HG03439 (cell line): ENCODE measurements at regions not wholly inside any gene's neighbourhood (a gene's known extent, or its start where the extent isn't known, plus 50 kb on each side); places are given as distances from the start of the nearest gene placed in this dataset.

Experiments used
- ATAC-seq: cut with Tn5 transposase; IDR thresholded peaks from one replicate; pipeline ENCODE4 v1.9.1; 2021; ENCODE audit warnings: mild to moderate bottlenecking, moderate library complexity; ENCODE audit not compliant: unreplicated experiment

DNA sequence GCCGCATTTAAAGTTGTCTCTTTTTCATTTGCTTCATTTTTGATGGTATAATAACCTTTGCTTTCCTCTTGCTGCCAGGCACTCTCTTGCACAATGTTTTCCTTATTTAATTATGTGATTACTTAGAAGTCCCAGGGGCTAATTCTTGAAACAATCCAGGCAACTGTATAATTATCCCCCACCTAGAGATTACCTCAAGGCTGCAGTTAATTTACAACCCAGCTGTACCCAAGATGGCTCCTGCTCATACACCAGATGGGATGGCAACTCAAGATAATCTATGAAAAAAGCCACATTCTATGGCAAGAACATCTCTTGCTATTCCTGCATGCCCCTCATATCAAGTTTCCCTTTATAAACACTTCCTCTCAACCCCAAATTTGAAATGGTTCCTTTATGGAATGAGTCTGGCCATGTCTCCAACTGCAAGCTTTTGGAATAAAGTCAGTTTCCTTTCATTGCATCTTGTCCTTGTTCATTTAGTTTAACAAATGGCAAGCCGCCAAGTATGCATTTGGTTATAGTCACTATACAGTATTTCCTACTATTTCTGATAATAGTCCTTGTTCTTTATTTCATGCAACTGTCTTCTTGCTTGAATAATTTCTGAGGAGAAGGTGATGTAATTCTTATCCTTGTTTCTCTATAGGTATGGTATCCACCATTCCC, 1042.6 kb downstream of the PLA2G4A start:
- no peak for ATAC-seq

DNA sequence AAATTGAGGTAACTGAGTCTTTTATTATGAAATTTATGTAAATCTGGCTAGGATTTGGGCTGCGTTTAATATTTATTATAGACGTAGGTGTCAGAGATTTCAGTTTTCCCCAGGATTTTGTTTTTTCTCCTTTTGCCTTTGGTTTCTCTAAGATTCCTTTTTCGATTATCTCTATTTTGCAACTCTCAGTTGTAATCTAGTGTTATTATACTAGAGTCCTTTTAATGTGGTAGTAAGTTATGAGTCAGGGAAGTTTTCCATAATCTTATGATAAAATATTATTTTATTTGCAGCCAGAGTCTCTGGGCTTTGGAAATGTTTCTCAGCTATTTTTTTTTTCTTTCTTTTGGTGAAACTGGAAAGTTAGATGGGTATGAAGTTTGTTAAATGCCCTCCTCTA, 1043.8 kb downstream of the PLA2G4A start:
- no peak for ATAC-seq

DNA sequence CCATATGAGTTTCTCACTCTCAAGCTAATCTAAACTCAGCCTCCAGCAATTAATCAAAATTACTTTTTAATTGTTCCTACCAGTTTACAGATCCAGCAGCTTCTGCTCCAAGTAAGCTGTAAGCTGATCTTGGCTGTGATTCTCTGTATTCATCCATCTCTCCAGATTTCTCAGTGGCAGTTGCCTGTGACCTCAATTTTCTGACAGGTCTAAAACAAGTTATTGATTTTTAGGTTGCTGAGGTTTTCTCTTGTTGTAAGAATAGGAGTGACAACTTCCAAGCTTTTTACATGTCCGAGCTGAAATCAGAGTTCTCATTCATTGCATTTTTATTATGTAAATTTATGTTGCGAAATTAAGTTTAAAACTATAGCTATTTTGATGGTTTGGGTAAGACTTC, 1044.4 kb downstream of the PLA2G4A start:
- no peak for ATAC-seq

DNA sequence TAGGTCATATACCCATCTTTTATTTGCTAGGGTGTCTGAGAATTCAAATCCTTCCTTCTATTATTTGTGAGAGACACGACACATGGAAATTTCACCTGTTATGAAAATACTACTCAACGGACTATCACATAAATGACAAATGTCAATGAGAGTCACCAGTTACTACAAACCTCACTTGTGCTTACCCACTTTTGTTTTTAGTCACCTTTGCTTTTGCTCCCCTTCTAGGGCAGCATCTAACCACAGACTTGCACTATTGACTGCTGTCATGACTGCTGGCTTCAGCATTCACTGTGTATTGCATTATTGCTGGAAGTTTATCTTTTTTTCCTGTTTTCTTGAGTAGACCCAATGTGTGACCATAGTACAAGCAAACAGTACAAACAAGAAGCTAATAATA, 1048.0 kb downstream of the PLA2G4A start:
- ATAC-seq, result no peak

DNA sequence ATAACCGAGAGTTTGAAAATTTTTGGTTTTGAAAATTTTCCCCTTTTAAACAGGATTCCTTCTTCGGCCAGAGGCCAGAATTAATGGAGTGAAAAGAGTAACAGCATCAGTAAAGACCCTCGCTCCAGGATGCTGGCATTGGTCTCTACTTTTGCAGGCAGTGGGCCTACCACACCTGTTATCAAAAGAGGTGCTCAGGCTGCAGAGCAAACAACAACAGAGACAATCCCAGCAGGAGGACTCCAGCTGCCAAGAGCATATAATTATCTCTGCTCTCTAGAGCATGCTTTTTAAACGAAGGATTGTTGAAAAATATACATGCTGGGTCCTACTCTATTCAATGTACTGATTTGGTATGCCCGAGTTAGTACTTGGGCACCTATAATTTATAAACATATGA, 1048.5 kb downstream of the PLA2G4A start:
- ATAC-seq, result no peak

DNA sequence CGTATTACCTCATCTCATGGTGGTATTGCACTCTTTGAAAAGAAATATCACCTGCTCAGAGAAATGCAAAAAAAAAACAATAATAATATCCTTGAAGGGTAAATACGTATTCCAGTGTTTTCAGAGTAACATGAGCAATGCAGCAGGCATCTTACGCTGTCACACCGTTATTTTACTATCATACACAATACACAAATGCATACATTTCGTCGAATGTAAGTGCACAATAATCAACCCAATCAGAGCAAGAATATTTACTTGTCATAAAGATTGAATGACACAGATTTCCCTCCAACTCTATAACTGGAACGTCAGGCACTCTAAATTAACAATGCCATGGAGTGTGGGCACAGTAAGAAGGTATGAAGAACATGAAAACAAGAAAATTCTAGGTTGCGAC, 1050.1 kb downstream of the PLA2G4A start:
- no peak for ATAC-seq

DNA sequence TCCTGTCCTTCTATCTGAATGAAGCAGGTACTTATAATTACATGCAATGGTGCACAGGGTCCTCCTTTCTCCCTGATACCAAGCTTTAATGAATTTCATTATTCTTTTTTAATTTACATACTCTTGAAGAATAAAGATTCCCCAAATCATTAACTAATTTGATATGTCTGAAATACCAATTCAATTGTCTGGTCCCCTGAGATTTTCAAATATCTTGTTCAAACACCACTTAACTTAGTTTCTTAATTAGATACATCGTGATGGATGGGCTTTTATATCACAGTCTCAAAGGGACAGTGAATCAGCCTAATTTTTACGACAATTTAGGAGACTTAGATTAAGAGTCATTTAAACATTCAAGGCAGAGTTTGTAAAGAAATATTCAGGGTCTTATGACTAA, 1054.6 kb downstream of the PLA2G4A start:
- ATAC-seq, result no peak

DNA sequence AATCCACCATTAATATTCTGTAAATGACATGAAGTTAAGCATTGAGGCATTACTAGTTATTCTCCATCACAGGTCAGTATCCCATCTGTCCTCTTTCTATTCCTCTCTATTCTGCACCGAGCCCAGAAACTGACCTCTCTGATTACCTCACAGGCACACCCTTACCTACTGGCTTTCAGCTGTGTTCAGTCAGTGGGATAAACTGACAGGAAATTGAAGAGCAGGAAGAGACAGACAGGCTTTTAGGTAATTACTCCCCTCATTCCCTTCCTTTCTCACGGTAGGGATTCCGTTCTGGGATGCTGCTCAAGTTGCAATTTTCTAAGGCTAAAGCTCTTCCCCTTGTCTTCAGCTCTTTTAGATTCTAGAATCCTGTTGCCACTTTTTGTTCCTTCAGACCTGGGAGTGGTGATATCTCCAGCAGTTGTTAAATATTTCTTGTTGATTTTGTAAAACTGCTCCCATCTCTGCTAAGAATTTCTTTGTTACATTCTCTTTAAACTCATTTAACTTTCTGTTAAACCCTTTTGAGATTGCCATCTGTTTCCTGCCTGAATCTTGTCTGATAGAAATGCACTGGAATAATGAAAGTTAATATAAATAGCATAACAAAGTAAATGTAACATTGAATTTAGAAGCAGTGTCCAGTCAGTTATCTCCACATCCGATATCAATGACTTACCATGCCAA, 1063.4 kb downstream of the PLA2G4A start:
- ATAC-seq, result no peak

DNA sequence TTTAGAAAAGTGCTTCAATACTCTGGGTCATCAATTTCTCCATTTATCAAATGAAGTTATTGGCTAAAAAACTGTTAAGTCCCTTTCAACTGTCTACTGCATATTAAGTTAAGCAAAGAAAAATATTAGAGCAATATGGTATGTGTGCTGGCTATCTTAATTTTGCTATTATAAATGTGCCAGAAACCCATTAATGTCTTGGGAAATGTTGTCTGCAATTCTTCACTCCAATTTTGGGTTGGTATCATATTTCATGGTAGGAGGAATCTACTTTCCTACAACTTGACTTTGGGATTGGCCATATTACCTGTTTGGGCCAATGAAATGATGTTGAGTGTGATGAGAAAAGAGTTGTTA, 1063.9 kb downstream of the PLA2G4A start:
- ATAC-seq, result no peak

DNA sequence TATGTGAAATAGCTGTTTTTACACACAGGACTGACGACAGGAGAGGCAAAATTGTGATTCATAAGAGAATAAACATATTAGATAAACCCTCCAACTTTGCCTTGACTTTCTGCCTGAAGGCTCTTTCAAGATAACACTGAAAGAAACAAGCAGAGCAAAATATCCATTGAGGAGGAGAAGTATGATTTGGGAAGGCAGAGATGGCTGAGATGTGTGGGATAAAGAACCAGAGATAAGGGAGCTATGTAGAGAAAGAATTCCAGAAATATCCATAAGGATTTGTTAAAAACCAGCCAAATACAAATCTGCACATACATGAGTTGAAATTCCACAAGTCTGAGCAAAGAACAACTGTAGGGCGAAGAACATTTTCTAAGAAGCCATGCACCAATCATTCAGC, 1064.7 kb downstream of the PLA2G4A start:
- no peak for ATAC-seq

DNA sequence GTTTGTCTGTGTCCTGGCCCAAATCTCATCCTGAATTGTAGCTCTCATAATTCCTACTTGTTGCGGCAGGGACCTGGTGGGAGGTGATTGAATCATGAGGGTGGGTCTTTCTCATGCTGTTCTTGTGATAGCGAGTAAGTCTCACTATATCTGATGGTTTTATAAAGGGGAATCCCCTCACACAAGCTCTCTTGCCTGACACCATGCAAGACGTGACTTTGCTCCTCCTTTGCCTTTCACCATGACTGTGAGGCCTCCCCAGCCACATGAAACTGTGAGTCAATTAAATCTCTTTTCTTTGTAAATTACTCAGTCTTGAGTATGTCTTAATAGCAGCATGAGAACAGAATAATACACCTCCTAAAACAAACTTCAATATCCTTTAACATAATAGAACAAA, 1065.6 kb downstream of the PLA2G4A start:
- no peak for ATAC-seq

DNA sequence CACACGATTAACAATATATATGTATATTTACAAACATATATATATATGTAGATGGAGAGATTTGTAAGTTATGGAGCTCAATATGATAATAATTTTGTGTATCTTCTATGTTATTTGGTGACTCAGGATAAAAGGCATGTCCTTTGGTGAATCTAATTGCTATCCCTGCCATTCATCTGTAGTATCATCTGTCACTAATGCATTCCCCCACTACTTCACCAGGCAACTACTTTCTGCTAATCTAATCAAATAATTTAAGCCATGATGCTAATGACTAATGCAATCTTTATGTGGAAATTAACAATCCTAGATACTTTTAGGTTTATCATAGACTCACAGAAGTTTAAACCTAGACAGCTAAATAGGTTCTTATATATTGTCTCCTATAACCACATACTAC, 1074.5 kb downstream of the PLA2G4A start:
- no peak for ATAC-seq

DNA sequence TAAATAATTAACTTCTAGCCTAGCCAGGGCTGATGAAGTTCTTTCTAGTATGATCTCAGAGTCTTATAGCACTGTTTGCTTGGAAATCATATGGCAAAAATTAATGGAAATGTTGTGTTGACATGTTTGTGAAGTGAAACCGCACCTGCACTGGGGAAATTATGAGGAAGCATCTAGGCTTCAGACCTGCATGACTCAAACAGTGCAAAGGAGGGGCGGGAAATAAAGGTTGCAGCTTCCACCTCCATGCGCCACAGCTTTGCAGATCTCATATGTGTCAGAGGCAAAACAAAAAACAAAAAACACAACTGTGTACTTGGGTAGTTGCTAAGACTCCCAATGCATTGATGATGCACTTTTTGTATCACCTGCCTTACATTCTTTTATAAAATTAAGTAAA, 1080.6 kb downstream of the PLA2G4A start:
- no peak for ATAC-seq

DNA sequence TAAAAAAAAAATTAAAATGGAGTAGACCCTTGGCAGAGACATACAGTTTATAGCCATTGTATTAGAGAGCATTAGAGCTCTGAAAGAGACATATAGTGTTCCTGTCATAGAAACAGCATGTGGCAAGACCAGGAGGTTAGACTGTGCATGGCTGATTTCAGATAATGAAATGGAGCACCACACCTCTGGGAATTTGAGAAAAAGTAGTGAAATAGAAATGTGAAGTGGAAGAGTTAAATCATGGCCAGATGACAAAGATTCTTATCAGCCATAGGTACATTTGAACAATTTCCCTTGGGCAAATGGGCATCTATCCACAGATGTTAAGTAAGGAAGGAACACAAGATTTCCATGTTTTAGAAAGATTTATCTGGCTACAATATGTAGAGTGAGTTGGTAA, 1083.1 kb downstream of the PLA2G4A start:
- ATAC-seq, result no peak

DNA sequence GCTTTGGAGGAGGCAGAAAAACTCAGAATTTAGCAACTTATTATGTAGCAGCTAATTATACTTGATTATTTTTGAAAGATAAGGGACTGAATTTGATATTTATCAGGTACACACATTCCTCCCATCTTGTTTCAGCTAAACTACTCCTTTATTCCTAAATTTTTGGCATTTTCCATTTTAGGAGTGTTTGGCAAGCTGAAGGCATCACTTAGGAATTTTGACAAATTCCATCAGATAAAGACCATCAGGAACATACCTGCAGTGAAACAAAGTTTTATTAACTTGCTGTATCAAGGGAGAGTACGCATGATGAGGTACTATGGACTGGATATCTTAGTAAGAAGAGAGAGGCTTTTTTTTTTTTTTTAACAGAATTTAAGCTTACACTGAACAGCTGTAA, 1092.2 kb downstream of the PLA2G4A start:
- ATAC-seq, result no peak

DNA sequence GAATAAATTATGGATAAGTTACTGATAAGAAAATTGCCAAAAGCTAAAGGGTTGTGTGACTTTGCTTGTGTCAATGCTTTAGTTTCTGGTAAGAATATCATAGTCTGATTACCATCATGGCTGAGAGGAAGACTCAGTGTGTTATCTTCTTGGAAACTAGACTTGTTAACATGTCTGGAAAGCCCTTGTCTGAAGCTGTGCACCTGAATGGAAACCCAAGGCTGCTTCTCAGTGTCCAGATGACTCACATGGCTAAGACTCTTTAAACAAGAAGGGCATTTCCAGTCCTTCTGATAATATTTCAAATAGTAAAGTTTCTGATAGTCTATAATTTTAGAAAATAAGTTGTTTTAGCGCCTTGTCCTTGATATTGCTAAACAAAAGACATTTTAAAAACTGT, 1092.7 kb downstream of the PLA2G4A start:
- ATAC-seq, result no peak

DNA sequence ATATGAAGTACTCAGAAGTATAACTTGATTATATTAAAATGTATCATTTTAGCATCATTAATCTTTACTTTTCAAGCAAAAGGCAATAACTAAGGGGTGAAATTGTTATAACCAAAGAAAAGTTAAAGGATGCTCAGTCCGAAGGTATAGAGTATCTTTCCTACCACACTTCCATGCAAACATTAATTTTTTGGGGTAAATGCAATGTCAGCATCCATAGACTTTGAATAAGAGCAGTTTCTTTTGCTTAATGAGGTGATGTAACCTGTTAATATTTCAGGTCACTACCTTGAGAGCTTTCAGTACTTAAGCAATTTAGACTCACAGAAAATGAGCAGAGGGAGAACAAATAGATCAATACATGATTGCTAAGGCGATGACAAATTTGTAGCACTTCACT, 1093.5 kb downstream of the PLA2G4A start:
- no peak for ATAC-seq

DNA sequence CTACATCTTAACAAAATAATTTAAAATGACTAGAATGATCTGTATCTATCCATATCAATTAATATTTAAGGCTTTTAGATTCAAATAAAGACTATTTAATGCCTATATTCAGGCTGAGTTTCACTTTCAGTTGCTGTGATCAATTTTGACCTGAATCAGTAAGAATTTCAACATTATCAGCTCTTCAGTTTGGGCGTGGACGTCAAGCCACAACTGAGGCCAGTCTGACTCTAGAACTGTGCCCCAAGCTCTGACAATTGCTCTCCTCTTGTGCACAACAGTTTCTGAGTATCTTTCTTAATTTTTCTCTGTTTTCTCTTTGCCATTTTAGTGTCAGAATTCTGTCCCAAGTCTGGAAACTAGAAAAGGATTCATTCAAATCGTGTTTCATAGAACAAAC, 1095.5 kb downstream of the PLA2G4A start:
- no peak for ATAC-seq

DNA sequence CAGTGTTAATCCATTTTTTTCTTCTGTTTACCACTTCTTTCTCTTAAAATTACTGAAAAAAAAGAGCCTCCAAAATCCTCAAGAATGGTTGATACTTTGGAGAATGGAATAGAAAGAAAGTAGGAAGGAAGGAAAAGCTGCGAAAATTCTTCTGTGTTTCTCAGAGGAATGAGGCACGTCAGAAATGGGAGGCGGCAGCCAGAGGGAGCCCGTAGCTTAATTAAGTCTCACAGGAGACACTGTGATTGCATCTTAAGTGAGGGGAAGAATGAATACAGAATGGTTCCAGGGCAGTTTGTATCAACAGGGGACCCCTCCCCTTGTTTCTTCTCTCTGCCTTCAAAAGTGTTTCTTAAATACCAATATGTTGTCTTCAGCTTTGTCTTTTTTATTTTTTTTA, 1099.5 kb downstream of the PLA2G4A start:
- ATAC-seq, result no peak

DNA sequence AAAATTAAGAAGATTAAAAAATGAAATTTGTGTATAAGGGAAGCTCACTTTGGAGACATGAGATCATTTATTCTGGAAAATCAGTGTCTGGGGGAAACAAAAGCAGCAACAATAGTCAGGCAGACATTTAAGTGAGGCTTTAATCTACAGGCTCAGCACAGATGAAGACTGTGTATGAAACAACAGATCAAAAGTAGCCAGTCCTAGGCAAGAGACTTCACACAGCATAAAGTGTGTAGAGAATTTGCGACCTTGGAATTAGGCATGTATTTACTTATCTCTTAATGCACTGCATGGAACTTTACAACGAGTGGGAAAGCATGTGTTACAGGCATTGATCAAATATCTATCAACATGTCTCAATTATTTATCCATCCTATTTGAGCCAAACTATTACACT, 1099.9 kb downstream of the PLA2G4A start:
- no peak for ATAC-seq

DNA sequence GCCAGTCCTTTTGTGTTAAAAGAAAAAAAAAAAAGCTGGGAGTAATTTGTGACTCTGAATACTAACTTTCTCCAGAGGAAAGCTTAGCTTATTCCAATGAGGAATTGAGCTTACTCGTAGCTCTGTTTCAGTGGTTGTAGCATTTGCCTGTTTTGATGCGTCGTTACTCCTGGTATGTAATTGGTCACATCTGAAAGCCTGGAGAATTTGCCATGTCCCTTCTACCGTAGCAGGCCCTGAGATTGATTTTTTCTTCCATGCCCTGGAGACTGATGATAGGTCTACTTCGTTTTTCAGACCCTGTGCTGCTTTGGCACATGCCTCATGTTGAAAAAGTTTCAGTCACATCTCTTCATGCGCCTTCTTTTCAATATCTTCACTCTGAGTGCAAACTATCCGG, 1103.0 kb downstream of the PLA2G4A start:
- ATAC-seq, result no peak

DNA sequence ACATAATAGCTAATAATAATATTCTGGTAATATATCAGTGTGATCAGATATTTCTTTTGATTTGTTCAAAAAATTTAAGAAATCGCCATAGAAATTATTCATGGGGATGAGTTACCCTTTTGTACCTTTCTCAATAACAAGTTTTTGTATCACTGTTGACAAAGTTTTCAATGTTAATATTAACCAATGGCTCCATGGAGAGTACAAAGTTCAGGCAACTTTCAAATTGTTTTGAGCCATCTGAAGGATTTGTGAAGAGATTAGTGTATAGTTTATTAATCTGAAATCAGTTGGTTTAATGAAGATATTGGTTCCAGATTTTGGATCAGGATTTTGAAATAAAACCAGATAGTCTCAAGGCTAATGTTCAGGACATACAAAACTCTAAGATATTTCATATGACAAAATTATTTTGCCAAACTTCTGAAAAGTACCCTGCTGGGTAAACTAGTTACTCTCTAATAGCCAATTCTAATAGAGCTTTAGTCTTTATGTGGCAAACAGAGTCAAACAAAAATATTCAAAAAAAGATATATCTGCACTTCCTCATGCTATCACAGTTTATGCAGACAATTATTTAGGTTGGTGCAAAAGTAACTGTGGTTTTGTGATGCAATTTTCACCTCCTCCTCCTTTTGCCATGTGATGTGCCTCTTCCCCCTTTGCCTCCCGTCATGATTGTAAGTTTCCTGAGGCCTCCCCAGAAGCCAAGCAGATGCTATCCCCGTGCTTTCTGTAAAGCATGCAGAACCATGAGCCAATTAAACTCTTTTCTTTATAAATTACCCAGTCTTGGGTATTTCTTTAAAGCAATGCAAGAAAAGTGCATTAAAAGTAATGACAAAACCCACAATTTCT, 1105.0 kb downstream of the PLA2G4A start:
- ATAC-seq, result no peak
